ENCODE measurements at regions not wholly inside any gene's neighbourhood (a gene's known extent, or its start where the extent isn't known, plus 50 kb on each side); places are given as distances from the start of the nearest gene placed in this dataset.

DNA sequence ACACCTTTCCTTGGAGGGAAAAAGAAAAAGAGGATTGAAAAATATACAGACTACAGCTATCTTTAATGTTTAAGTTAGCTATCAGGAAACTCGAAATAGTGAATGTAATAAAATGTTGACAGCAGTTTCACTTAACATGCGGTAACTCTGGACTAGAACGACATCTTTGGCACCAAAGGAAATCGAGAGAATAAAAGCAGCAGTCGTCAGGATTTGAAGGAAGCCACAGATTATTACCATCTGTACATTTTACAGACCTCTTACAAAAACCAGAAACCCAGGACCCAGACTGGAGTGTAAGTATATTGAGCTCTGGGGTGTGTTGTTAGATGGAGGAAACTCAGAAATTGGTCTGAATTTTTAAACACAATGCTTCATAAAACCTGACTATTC, 51.6 kb upstream of the STOX2 start:
- DNase-seq, result no peak

Data from T1000 (cell line).